Activated T-cell treated with anti-CD3 and anti-CD28 coated beads, Interleukin-2, amount 50 U/mL, for 48 hours (primary cell): ENCODE measurements at regions not wholly inside any gene's neighbourhood (a gene's known extent, or its start where the extent isn't known, plus 50 kb on each side); places are given as distances from the start of the nearest gene placed in this dataset.
"Not testable (repeated sequence)": the region's sequence is repeated elsewhere in the genome, so short reads cannot be mapped to it uniquely, and the experiment has no call there.

Experiments used
- DNase-seq, 2 experiments: peaks; one replicate each; pipeline ENCODE4 v3.0.0-alpha.2; 2020

DNA sequence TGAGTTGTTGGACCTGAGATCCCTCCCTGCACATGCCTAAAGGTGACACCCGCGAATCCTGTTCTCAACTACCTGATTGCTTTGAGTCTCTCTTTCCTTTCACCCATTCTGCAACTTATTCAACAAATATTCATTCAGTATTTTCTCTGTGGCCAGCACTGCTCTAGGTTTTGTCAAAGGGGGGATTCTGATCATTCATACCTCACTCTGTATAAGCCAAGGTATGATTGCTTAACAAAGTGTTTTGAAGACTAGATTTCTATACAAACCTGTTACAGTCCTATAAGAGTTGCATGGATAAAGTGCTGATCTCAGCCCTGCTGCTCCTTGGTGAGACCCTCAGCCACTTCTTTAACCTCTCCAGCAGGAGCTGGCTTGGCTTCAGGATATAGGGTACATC lies 409.7 kb downstream of the KCNRG start:
- DNase-seq: no peak

GRCh38 chr13:50425772-50426171 lies 410.5 kb downstream of the KCNRG start:
- DNase-seq: no peak

GRCh38 chr13:50426927-50427326 lies 411.7 kb downstream of the KCNRG start:
- no peak for DNase-seq

- not testable (repeated sequence) for DNase-seq
Measured at GRCh38 chr13:50427511-50427910, 412.3 kb downstream of the KCNRG start.

- DNase-seq: no peak
Measured at GRCh38 chr13:50428183-50428877, 413.1 kb downstream of the KCNRG start.

DNA sequence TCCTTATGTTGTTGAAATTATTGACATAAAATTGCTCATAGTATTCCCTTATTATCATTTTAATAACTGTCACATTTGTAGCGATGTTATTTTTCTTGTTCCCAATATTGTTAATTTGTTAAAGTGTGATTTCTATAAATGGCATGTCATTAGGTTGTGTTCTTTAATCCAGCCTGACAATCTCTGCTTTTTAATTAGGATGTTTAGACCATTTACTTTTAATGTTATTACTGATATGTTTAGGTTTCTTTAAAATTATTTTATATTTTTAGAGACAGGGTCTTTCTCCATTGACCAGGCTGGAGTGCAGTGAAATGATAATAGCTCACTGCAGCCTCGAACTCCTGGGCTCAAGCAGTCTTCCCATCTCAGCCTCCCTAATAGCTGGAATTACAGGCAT lies 408.5 kb downstream of the DLEU7 start:
- DNase-seq: no peak

- no peak for DNase-seq
Measured at GRCh38 chr13:50437252-50437651, 406.2 kb downstream of the DLEU7 start.

DNA sequence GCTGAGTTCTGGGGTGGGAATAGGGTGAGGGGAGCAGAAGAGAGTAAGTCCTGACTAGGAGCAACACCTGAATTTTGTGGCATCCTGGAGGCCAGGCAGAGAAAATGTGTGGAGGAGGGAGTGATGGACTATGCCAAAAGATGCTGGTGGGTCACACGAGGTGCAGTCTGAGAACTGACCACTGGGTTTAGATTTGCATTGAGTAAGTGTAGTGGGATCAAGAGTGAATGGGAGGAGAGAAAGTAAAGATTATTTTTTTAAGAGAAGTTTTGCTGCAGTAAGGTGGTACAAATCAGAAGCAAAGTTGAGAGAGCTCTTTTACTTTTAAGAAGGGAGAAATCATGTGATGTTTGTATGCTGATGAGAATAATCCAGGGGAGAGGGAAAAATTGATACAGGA lies 405.1 kb downstream of the DLEU7 start:
- DNase-seq: no peak

DNA sequence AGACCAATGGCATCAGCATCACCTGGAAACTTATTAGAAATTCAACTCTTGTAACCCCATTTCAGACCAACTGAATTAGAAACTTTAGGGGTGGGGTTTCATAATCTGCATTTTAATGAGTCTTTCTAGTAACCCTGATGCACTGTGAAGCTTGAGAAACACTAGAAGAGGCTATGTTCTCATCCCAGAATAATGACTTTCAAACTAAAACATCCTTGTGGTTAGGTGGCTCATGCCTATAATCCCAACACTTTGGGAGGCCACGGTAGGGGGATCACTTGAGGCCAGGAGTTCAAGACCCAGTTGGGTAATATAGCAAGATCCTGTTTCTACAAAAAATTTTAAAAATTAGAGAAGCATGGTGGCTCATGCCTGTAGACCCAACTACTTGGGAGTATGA lies 402.4 kb downstream of the DLEU7 start:
- no peak for DNase-seq

GRCh38 chr13:50444726-50445125 lies 398.8 kb downstream of the DLEU7 start:
- no peak for DNase-seq

DNA sequence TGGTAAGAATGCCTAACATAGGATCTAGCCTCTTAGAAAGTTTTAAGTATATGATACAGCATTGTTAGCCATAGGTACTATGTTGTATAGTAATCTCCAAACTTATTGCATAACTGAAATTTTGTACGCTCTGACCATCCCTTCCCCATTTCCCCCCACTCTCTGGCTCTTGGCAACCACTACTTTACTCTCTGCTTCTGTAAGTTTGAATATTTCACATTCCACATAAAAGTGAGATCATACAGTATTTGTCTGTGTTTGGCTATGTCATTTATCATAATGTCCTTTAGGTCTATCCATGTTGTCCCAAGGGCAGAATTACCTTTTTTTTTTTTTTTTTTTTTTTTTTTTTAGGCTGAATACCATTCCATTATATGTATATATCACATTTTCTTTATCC lies 396.9 kb downstream of the DLEU7 start:
- no peak for DNase-seq

GRCh38 chr13:50448535-50448998 lies 394.9 kb downstream of the DLEU7 start:
- DNase-seq: no peak

GRCh38 chr13:50449465-50449864 lies 394.0 kb downstream of the DLEU7 start:
- DNase-seq: no peak

- DNase-seq: no peak
Measured at GRCh38 chr13:50450279-50450678, 393.2 kb downstream of the DLEU7 start.

DNA sequence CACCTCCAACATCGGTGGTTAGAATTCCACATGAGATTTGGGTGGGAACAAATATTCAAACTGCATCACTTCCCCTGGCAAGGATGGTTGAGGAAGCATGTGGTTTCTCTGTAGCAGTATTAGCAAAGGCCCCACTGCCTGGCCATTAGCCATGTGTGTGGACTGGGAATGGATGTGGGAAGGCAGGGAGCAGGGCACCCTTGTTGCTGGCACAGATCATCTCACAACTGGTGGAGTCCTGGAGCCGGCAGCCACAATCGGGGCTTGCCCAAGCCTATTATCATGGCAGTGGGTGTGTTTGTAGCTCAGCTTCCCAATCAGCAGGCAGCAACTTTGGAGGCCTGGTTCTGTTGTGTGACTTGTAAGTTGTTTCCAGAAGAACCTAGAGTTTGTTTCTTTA lies 391.9 kb downstream of the DLEU7 start:
- DNase-seq: no peak

- DNase-seq: no peak
Measured at GRCh38 chr13:50452028-50452427, 391.5 kb downstream of the DLEU7 start.

DNA sequence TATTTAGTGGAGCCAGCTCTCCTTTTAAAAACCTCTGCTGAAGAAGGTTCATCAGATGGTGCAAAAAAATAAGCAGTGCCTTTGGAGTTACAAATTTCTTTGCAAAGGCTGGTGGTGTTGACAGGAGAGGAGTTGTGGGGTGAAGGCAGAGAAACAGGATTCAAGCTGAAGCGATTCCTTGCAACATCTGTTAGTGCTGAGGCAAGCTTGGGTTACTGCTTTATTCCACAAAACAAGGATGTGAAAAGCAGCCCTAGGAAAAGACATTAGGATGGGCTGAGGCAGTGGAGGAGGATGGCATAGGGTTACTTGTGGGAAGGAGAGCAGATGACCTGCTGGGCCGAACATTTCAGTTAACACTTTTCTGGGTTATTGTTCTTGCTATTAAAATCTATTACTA lies 390.7 kb downstream of the DLEU7 start:
- no peak for DNase-seq

- DNase-seq: no peak
Measured at GRCh38 chr13:50453188-50453587, 390.3 kb downstream of the DLEU7 start.

DNA sequence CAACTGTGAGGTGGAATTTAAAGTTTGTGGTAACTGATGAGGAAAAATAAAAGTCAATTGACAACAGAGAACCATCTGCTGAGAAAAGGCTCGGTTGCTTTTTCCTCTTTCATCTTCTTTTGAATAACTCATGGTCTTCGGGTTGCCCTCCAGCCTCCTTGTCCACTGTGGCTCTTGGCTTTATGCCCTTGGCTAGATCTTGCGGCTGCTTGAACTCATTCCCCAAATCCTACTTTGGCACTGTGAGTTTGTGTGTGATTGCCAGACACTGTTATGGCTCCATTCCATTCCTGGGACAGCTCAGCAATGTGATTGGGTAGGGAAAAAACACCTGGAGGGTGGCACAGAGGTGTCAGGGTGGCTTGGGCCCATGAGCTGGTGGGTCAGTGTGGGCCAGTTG lies 387.4 kb downstream of the DLEU7 start:
- DNase-seq: no peak

- no peak for DNase-seq
Measured at GRCh38 chr13:50457415-50458393, 385.8 kb downstream of the DLEU7 start.

GRCh38 chr13:50459046-50459445 lies 384.4 kb downstream of the DLEU7 start:
- DNase-seq: no peak

- no peak for DNase-seq
Measured at GRCh38 chr13:50459658-50460057, 383.8 kb downstream of the DLEU7 start.

DNA sequence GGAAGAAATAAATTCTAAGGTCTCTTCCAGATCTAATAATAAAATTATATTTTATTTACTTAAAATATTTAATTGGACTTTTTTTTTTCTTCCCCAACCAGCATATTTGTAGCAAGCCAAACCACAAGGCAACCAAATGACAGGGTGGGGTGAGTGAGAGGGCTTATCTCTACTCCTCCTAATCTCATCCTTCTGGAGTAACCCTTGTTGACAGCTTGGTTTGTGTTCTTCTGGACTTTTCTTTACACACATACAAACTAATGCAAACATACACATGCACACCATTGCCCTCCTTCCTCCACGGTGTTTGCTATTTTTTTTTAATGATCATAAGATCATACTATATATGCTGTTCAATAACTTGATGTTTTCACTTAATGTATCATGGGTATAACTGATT lies 383.1 kb downstream of the DLEU7 start:
- no peak for DNase-seq

- no peak for DNase-seq
Measured at GRCh38 chr13:50461189-50461588, 382.3 kb downstream of the DLEU7 start.
